Adrenal gland (tissue), 5 donors: ENCODE measurements at regions not wholly inside any gene's neighbourhood (a gene's known extent, or its start where the extent isn't known, plus 50 kb on each side); places are given as distances from the start of the nearest gene placed in this dataset.
"Not testable (repeated sequence)": the region's sequence is repeated elsewhere in the genome, so short reads cannot be mapped to it uniquely, and the experiment has no call there.

Source experiments
- POLR2A ChIP-seq, 2 donors: fragments of 450-650 bp; IDR thresholded peaks; one replicate each; pipeline ENCODE4 v1.6.1; 2017; ENCODE audit warnings: antibody characterized with exemption in 2 of 2, mild to moderate bottlenecking in 2 of 2, moderate library complexity in 1 of 2
- TF ChIP-seq, protein P1 (sequence below), 6 experiments: fragments of 450-650 bp in 4 of 6; fragments of 200-600 bp in 2 of 6; sonication (generic) in 1 of 6; IDR thresholded peaks; 1 replicate in 5 of 6; 2 replicates in 1 of 6; pipeline versions ENCODE4 v1.5.1 to v1.8.0; 2016 to 2021; ENCODE audit warnings: antibody characterized with exemption in 6 of 6, mild to moderate bottlenecking in 2 of 6, moderate library complexity in 1 of 6
- donor health status: DM: no; HTN: no; CAD: no.

DNA sequence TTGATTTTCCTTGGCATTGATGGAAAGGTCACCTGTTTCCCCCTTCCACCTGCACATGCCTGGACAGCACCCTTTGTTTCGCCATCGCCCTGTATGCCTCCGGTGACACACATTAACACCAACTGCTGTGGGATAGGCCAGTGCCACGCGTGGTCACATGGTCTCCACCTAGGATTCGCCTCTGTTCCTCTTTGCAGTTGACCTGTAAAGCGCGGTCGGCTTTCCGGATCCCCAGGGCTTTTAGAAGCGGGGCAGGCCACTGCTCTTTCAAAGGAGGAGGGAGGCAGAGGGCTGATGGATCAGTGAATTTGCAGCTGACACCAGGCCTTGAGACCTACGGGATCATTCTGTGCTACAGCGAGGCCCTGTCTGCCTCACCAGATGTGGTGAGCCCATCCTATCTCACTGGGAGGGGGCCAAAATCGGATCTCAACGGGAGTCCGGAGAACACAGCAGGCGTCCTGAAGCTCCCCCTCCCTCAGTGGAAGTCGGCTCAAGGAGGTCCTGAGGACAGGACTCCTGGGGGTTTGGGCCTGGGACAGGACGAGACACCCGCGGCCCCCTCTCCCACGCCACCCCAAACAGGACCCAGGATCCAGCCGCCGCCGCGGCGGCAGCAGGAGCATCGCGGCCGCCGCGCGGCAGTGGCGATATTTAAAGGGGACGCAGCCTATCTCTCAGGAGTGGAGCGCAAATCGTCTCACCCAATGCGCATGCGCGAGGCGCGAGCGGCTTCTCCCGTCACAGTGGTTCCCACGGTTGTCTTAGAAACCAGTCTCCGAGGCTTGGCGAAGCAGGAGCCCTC lies 973.8 kb upstream of the DEFB115 start:
- TF ChIP-seq, protein P1, sequence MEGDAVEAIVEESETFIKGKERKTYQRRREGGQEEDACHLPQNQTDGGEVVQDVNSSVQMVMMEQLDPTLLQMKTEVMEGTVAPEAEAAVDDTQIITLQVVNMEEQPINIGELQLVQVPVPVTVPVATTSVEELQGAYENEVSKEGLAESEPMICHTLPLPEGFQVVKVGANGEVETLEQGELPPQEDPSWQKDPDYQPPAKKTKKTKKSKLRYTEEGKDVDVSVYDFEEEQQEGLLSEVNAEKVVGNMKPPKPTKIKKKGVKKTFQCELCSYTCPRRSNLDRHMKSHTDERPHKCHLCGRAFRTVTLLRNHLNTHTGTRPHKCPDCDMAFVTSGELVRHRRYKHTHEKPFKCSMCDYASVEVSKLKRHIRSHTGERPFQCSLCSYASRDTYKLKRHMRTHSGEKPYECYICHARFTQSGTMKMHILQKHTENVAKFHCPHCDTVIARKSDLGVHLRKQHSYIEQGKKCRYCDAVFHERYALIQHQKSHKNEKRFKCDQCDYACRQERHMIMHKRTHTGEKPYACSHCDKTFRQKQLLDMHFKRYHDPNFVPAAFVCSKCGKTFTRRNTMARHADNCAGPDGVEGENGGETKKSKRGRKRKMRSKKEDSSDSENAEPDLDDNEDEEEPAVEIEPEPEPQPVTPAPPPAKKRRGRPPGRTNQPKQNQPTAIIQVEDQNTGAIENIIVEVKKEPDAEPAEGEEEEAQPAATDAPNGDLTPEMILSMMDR (IDR thresholded peaks at IDR 0.05): not testable (repeated sequence)
- not testable (repeated sequence) for TF ChIP-seq POLR2A (IDR thresholded peaks at IDR 0.05)
